K562 (cell line): ENCODE measurements at regions not wholly inside any gene's neighbourhood (a gene's known extent, or its start where the extent isn't known, plus 50 kb on each side); places are given as distances from the start of the nearest gene placed in this dataset.

ENCODE experiments used
- ATAC-seq: fragments of 200-7000 bp; cut with Tn5 transposase; 3 replicates; pipeline ENCODE4 v1.9.1; 2020; ENCODE audit warnings: moderate library complexity
- BruUV-seq: library from RNA; stranded (reverse); fragments of 400-500 nt; replicated peaks from 2 replicates; lab custom pipeline; 2021; lab: Mats Ljungman, UMichigan
- CTCF ChIA-PET: fragments of 300-600 bp; formaldehyde crosslinking; extraction: SDS; loops from one replicate; lab custom pipeline; 2021; ENCODE audit warnings: low intra/inter-chr PET ratio; lab: Yijun Ruan, JAX
- POLR2A ChIA-PET: fragments of 300-600, 350-650 bp; sonication (Branson Sonifier 250); formaldehyde crosslinking; extraction: SDS; loops from one replicate; lab custom pipeline; 2021; ENCODE audit warnings: antibody characterized with exemption, inconsistent platforms; lab: Yijun Ruan, JAX
- DNase-seq, 4 experiments: peaks; one replicate each; pipeline versions ENCODE4 v3.0.0 to v3.0.0-alpha.2; 2011 to 2018; ENCODE audit warnings: low spot score in 3 of 4, mixed read lengths in 3 of 4; ENCODE audit errors: extremely low read depth in 1 of 4
- FAIRE-seq: peaks from 2 replicates; lab custom pipeline; 2011; peaks lifted over from hg19 to GRCh38; lab: Jason Lieb, UNC
- H2AFZ ChIP-seq: 2 replicates; pipeline ENCODE4 v1.6.0; 2011; ENCODE audit warnings: low read depth, low read length, control low read depth, inconsistent platforms
- H3K27ac ChIP-seq: fragments of 200-600 bp; 3 replicates; pipeline ENCODE4 v1.8.0; 2011; ENCODE audit warnings: low read depth, mild to moderate bottlenecking, control low read depth, inconsistent platforms, low read length, moderate library complexity, mixed read lengths; ENCODE audit errors: extremely low read depth
- H3K27me3 ChIP-seq, 2 experiments: fragments of 300-600 bp in 1 of 2; 2 replicates in 1 of 2; 3 replicates in 1 of 2; pipeline versions ENCODE4 v1.6.0 to v1.8.0; 2011; ENCODE audit warnings: inconsistent platforms in 2 of 2, low read length in 2 of 2, mild to moderate bottlenecking in 1 of 2, mixed read lengths in 1 of 2, moderate library complexity in 1 of 2; ENCODE audit not compliant: control insufficient read depth in 2 of 2, insufficient read depth in 2 of 2
- H3K36me3 ChIP-seq: fragments of 300-600 bp; 3 replicates; pipeline ENCODE4 v1.8.0; 2011; ENCODE audit warnings: mild to moderate bottlenecking, low read length, inconsistent platforms; ENCODE audit not compliant: control insufficient read depth, insufficient read depth
- H3K4me1 ChIP-seq, 2 experiments: fragments of 200-600 bp in 1 of 2; replicated peaks in 1 of 2; 2 replicates in 1 of 2; 3 replicates in 1 of 2; pipeline versions ENCODE4 v1.5.1 to v1.8.0; 2011; ENCODE audit warnings: inconsistent platforms in 2 of 2, low read length in 2 of 2, mild to moderate bottlenecking in 1 of 2, mixed read lengths in 1 of 2, moderate library complexity in 1 of 2; ENCODE audit not compliant: control insufficient read depth in 2 of 2, insufficient read depth in 2 of 2
- H3K4me2 ChIP-seq: 2 replicates; pipeline ENCODE4 v1.6.1; 2011; ENCODE audit warnings: low read length, control low read depth, inconsistent platforms, mixed read lengths; ENCODE audit not compliant: insufficient read depth
- H3K4me3 ChIP-seq: fragments of 200-600 bp; sonication (generic), shearing (Covaris generic); 2 replicates; pipeline ENCODE4 v1.5.1; 2016; ENCODE audit warnings: control low read depth, inconsistent platforms
- H3K79me2 ChIP-seq: fragments of 200-600 bp; 3 replicates; pipeline ENCODE4 v1.8.0; 2011; ENCODE audit warnings: low read length, inconsistent platforms; ENCODE audit not compliant: control insufficient read depth, insufficient read depth
- H3K9ac ChIP-seq, 2 experiments: 2 replicates each; pipeline versions ENCODE4 v1.6.0 to v1.6.1; 2011; ENCODE audit warnings: low read depth in 2 of 2, low read length in 2 of 2, control low read depth in 1 of 2, inconsistent platforms in 1 of 2, mild to moderate bottlenecking in 1 of 2, mixed read lengths in 1 of 2; ENCODE audit not compliant: insufficient read depth in 1 of 2
- H3K9me1 ChIP-seq: one replicate; pipeline ENCODE4 v1.6.0; 2011; ENCODE audit warnings: inconsistent platforms, mild to moderate bottlenecking, low read length, moderate library complexity; ENCODE audit not compliant: control insufficient read depth, insufficient read depth
- H3K9me3 ChIP-seq: replicated peaks from 2 replicates; pipeline ENCODE4 v1.5.1; 2011; ENCODE audit warnings: low read depth, low read length, inconsistent platforms; ENCODE audit not compliant: control insufficient read depth, insufficient read depth
- H4K20me1 ChIP-seq: replicated peaks from 2 replicates; pipeline ENCODE4 v1.6.1; 2011; ENCODE audit warnings: low read length, inconsistent platforms, mixed read lengths; ENCODE audit not compliant: control insufficient read depth, insufficient read depth
- EHMT2 ChIP-seq: fragments of 450-650 bp; IDR thresholded peaks from 2 replicates; pipeline ENCODE4 v1.6.1; 2018; ENCODE audit warnings: antibody characterized with exemption
- PCBP2 ChIP-seq: fragments of 200-400 bp; formaldehyde crosslinking; IDR thresholded peaks from 2 replicates; pipeline ENCODE4 v1.6.1; 2018; ENCODE audit warnings: low read length, low read depth, mild to moderate bottlenecking, moderate library complexity; ENCODE audit not compliant: poor library complexity, severe bottlenecking
- RCOR1 ChIP-seq, 2 experiments: IDR thresholded peaks; 2 replicates each; pipeline ENCODE4 v1.6.1; 2012; ENCODE audit warnings: low read depth in 2 of 2, low read length in 2 of 2, borderline replicate concordance in 1 of 2, improper control_type of control experiment in 1 of 2
- ZNF277 ChIP-seq: fragments of 250-450 bp; sonication (Bioruptor Pico); IDR thresholded peaks from 2 replicates; pipeline ENCODE4 v1.8.0; 2022; ENCODE audit warnings: inconsistent platforms, mild to moderate bottlenecking, moderate library complexity, borderline replicate concordance
- WGBS: fragments of 100-300 bp; shearing (Covaris generic); methylation state at CpG from one replicate; pipeline ENCODE4 v1.1.6; 2016; ENCODE audit warnings: low coverage, mixed read lengths; ENCODE audit not compliant: insufficient coverage; ENCODE audit errors: missing lambda C conversion rate; 5-methylcytosine and 5-hydroxymethylcytosine counted together
- in situ Hi-C: fragments of 300-500 bp; cut with MboI; formaldehyde crosslinking; loops from 4 replicates; pipeline ENCODE4 v1.15.0; 2018; ENCODE audit warnings: inconsistent platforms, mixed read lengths
- intact Hi-C: fragments of 100-400 bp; cut with micrococcal nuclease; formaldehyde crosslinking; loops from 2 replicates; pipeline ENCODE4 v1.14.2; 2022

GRCh38 chr9:89791754-89792153, 186.9 kb downstream of the GADD45G start:
- Histone ChIP-seq H3K27me3 (0 out of 5 replicates have a peak, but pooled peaks cover 0 to 4% of the 10 kb centered on the region in 2 experiments), H2AFZ (no peak overlapping the region), H3K9me1 (no peaks in the 10 kb centered on the region), H3K79me2 (no peaks in the 10 kb centered on the region), H3K4me1 (no peaks in the 10 kb centered on the region)
- WGBS: 0% methylated on average over 8 of the region's 8 CpGs
- in situ Hi-C loops: no loop called here
- DNase-seq: no peak
- TF ChIP-seq RCOR1 (IDR thresholded peaks at IDR 0.05; ENCODE audit: borderline replicate concordance in 1 of 2, low read depth in 2 of 2, low read length in 2 of 2): no peak
- TF ChIP-seq ZNF277: no peak
- no peak for TF ChIP-seq PCBP2
- TF ChIP-seq EHMT2: no peak
- TF ChIP-seq, all 486 proteins: peak for 0
- H3K36me3 ChIP-seq: no peaks in the 10 kb centered on the region
- ChIA-PET CTCF (no interaction called here), POLR2A (interaction anchor here (0.6 kb wide), 1 partner anchor 45 kb away, joined by 3 read pairs; no protein-coding TSS in a partner anchor)
- H3K9me3 ChIP-seq: no peaks in the 10 kb centered on the region
- H3K4me2 ChIP-seq: no peak overlapping the region
- intact Hi-C loops: no loop called here
- no peak overlapping the region for H3K4me3 ChIP-seq
- FAIRE-seq (no peak), ATAC-seq (no peak)
- BruUV-seq: no TSS peak
- H3K9ac ChIP-seq: no peak overlapping the region
- no peaks in the 10 kb centered on the region for H4K20me1 ChIP-seq
- no peak overlapping the region for H3K27ac ChIP-seq
